Erythroblast (primary cell): ENCODE measurements at regions not wholly inside any gene's neighbourhood (a gene's known extent, or its start where the extent isn't known, plus 50 kb on each side); places are given as distances from the start of the nearest gene placed in this dataset.

Source experiments
- GATA1 ChIP-seq: IDR thresholded peaks from 2 replicates; pipeline ENCODE4 v1.6.1; 2011; ENCODE audit warnings: low read depth, mild to moderate bottlenecking, control low read depth, low read length, moderate library complexity
- POLR2A ChIP-seq: IDR thresholded peaks from 2 replicates; pipeline ENCODE4 v1.6.1; 2011; ENCODE audit warnings: mild to moderate bottlenecking, low read length

- no peak for TF ChIP-seq POLR2A
- TF ChIP-seq GATA1: no peak
Measured at GRCh38 chr3:17836919-17837318, 94.5 kb upstream of the TBC1D5 start.
